ENCODE measurements at regions not wholly inside any gene's neighbourhood (a gene's known extent, or its start where the extent isn't known, plus 50 kb on each side); places are given as distances from the start of the nearest gene placed in this dataset.

DNA sequence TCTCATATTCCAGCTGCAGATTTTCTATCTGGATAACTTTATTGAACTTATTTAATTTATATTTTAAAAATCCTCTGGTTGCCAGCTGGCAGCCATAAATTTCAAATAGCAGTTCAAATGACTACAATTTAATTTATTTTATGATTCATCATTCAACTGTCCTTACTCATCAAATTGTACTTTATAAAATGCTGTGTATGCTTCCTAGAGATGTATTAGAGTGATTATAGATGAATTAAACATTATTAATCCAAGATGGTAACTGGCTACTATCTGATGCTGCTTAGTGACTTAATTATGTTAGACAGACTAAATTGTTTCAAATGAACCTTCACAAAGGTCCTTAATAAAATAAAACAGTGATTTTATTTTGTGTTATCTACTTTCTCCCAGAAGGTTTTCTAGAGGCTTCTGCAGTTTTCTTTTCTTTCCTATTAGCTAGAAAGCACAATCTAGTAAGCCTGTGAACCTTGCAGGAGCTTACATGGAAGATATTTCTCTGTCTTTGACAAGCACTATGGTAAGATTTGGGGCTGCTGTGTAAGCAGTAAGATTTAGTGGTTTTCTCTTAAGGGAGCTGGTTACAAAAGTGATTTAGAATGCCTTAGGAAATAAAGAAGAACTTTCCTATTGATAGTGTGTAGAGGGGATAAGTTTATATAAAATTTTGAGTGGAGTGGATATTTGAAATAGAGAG lies 322.3 kb downstream of the FSIP2 start:
- no peaks in the 10 kb centered on the region for H3K4me1 ChIP-seq (ENCODE audit: low read depth)
- no peak for TF ChIP-seq CTCF (IDR thresholded peaks at IDR 0.05)
- intact Hi-C loops (cut with DNase I, micrococcal nuclease): no loop called here
- no peaks in the 10 kb centered on the region for H3K36me3 ChIP-seq (ENCODE audit: low read depth)
- no peak for DNase-seq
- H3K4me3 ChIP-seq: no peak overlapping the region
- H3K9me3 ChIP-seq: no peaks in the 10 kb centered on the region
- no peak for ATAC-seq

GRCh38 chr2:186064507-186064906 lies 325.9 kb downstream of the FSIP2 start:
- Histone ChIP-seq H3K9me3 (no peaks in the 10 kb centered on the region), H3K4me1 (ENCODE audit: low read depth) (no peaks in the 10 kb centered on the region), H3K36me3 (ENCODE audit: low read depth) (no peaks in the 10 kb centered on the region), H3K4me3 (no peak overlapping the region)
- TF ChIP-seq CTCF (IDR thresholded peaks at IDR 0.05): no peak
- intact Hi-C loops (cut with DNase I, micrococcal nuclease): no loop called here
- DNase-seq (no peak), ATAC-seq (no peak)

DNA sequence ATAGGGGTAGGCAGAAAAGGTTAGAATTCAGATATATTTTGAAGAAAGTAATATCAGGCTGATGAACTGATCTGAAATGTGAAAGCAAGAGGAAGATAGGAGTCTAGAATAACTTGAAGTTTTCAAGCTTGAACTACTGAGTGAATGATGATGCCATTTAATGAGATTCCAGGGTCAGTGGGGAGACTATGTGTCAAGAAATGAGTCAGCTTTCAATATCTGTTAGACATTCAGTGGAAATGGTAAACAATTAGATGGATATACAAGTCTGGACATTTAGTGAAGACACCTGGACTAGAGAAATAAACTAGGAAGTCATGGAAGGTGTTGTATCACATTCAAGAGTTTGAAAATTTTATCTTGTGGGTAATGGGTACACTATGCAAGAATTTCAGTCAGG lies 326.9 kb downstream of the FSIP2 start:
- DNase-seq: no peak
- ATAC-seq: no peak
- Histone ChIP-seq H3K4me3 (no peak overlapping the region), H3K36me3 (ENCODE audit: low read depth) (no peaks in the 10 kb centered on the region), H3K4me1 (ENCODE audit: low read depth) (no peaks in the 10 kb centered on the region), H3K9me3 (no peaks in the 10 kb centered on the region)
- intact Hi-C loops (cut with DNase I, micrococcal nuclease): no loop called here
- no peak for TF ChIP-seq CTCF (IDR thresholded peaks at IDR 0.05)

DNA sequence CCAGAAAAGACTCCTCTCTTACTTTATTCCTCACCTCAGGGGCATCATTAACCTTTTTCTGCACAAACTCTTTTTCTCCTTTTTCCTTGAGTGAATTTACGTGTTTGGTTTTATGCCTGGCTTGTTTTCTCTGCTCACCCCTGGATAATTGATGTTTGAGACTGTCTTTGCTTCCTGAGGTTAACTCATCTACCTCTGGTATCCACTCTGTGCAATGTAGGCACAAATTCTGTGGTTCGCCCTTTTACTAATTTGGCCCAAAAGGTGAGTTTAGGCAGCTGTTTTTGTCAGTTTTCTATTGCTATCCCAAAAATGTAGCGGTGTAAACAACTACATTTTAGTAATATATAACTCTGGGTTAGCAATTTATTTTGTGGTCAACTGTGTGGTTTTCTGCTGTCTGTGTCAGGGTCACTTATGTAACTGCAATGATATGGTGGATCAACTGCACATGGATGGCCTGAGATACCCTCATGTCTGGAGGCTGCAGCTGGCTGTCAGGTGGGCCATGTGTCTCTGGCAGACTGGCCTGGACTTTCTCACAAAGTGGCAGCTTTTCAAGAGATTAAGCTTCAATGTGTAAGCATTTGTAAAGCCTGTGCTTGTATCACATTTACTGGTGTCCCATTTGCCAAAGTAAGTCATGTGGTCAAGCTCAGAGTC lies 329.7 kb downstream of the FSIP2 start:
- no peaks in the 10 kb centered on the region for H3K9me3 ChIP-seq
- TF ChIP-seq CTCF (IDR thresholded peaks at IDR 0.05): no peak
- intact Hi-C loops (cut with DNase I, micrococcal nuclease): no loop called here
- ATAC-seq: no peak
- no peak for DNase-seq
- no peak overlapping the region for H3K4me3 ChIP-seq
- H3K4me1 ChIP-seq (ENCODE audit: low read depth): no peaks in the 10 kb centered on the region
- H3K36me3 ChIP-seq (ENCODE audit: low read depth): no peaks in the 10 kb centered on the region

DNA sequence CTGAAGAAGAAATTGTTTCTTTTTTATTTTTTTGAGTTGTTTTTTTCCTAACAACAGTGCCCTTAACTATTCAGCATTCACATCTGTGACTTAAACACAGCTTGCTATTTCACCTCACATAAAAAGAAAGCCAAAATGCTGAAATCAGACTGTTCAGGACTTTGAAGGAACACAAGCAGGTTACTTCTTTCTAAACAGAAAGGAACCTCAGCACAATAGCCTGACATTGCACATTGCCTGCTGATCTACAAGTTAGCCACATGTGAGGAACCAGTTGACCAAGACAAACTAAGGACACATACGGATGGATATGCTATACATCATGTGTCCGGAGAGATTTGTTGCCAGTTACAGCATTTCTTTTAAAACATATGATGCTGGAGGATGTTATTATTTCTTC lies 331.1 kb downstream of the FSIP2 start:
- no peaks in the 10 kb centered on the region for H3K36me3 ChIP-seq (ENCODE audit: low read depth)
- H3K4me3 ChIP-seq: no peak overlapping the region
- H3K9me3 ChIP-seq: no peaks in the 10 kb centered on the region
- no peaks in the 10 kb centered on the region for H3K4me1 ChIP-seq (ENCODE audit: low read depth)
- TF ChIP-seq CTCF (IDR thresholded peaks at IDR 0.05): no peak
- no peak for ATAC-seq
- DNase-seq: no peak
- intact Hi-C loops (cut with DNase I, micrococcal nuclease): no loop called here
